ENCODE measurements at regions not wholly inside any gene's neighbourhood (a gene's known extent, or its start where the extent isn't known, plus 50 kb on each side); places are given as distances from the start of the nearest gene placed in this dataset.

DNA sequence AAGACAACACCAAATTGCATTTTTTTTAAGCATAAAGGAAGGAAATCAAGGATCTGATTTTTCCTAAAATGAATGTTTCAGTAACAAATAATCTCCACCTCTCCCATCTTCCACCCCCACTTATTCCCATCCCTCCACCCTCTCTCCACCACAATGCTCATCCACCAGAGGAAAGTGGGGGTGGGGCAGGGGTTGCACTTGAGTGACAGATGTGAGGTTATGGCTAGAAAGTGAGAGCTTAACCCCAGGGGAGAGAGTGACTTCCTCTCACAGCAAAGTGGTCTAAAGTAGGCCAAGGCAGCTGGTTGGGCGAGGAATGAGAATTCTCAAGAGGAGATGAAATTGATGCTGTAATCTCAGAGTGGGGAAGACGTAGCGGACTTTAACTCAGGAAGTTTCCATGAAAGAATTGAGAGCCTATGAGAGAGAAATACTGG lies 104.7 kb downstream of the HNRNPLL start:
- H3K9me2 ChIP-seq (replicated peaks; ENCODE audit: insufficient read depth, low read length), result no peaks in the 10 kb centered on the region
- H3K9ac ChIP-seq (ENCODE audit: low read length), result no peak overlapping the region
- H3K4me3 ChIP-seq (ENCODE audit: insufficient read depth, low read length, poor library complexity, severe bottlenecking), result no peak overlapping the region
- no peaks in the 10 kb centered on the region for H3K36me3 ChIP-seq (ENCODE audit: low read length)
- no peaks in the 10 kb centered on the region for H4K20me1 ChIP-seq (ENCODE audit: low read depth, low read length)
- no peaks in the 10 kb centered on the region for H3F3A ChIP-seq (ENCODE audit: insufficient read depth)
- H3K9me3 ChIP-seq (ENCODE audit: insufficient read depth, low read length), result no peaks in the 10 kb centered on the region
- H3K27ac ChIP-seq (ENCODE audit: low read depth, low read length), result no peak overlapping the region
- TF ChIP-seq EZH2phosphoT487 (conservative IDR thresholded peaks at IDR 0.05; ENCODE audit: low read length), result no peak
- TF ChIP-seq, protein P1, sequence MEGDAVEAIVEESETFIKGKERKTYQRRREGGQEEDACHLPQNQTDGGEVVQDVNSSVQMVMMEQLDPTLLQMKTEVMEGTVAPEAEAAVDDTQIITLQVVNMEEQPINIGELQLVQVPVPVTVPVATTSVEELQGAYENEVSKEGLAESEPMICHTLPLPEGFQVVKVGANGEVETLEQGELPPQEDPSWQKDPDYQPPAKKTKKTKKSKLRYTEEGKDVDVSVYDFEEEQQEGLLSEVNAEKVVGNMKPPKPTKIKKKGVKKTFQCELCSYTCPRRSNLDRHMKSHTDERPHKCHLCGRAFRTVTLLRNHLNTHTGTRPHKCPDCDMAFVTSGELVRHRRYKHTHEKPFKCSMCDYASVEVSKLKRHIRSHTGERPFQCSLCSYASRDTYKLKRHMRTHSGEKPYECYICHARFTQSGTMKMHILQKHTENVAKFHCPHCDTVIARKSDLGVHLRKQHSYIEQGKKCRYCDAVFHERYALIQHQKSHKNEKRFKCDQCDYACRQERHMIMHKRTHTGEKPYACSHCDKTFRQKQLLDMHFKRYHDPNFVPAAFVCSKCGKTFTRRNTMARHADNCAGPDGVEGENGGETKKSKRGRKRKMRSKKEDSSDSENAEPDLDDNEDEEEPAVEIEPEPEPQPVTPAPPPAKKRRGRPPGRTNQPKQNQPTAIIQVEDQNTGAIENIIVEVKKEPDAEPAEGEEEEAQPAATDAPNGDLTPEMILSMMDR (IDR thresholded peaks at IDR 0.05; ENCODE audit: insufficient read depth, low read length, poor library complexity, severe bottlenecking), result no peak
- H3K4me2 ChIP-seq (ENCODE audit: low read depth, low read length, poor library complexity, severe bottlenecking), result no peak overlapping the region
- no peaks in the 10 kb centered on the region for H3K27me3 ChIP-seq (ENCODE audit: low read length)
- H3K79me2 ChIP-seq (ENCODE audit: insufficient read depth, low read length), result no peaks in the 10 kb centered on the region
- H2AFZ ChIP-seq (ENCODE audit: low read depth, low read length, severe bottlenecking), result no peak overlapping the region

DNA sequence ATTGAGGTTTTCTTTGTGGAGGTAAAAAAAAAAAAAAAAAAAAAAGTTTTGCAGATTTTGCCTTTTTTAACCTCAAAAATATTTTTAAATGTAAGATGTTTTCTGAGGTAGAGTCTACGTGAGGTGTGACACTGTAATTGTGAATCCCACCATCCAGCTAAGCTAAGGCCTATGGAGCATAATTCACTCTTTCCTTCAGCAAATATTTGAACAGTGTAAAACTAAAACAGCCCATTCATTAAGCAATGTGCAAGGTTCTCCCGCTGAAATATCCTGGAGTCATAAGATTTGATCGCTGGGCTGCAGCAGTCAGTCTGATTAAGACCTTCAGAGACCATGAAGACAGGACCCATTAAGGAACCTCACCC lies 105.1 kb downstream of the HNRNPLL start:
- Histone ChIP-seq H3K4me3 (ENCODE audit: insufficient read depth, low read length, poor library complexity, severe bottlenecking) (no peak overlapping the region), H3K9ac (ENCODE audit: low read length) (no peak overlapping the region), H3K9me2 (replicated peaks; ENCODE audit: insufficient read depth, low read length) (no peaks in the 10 kb centered on the region)

DNA sequence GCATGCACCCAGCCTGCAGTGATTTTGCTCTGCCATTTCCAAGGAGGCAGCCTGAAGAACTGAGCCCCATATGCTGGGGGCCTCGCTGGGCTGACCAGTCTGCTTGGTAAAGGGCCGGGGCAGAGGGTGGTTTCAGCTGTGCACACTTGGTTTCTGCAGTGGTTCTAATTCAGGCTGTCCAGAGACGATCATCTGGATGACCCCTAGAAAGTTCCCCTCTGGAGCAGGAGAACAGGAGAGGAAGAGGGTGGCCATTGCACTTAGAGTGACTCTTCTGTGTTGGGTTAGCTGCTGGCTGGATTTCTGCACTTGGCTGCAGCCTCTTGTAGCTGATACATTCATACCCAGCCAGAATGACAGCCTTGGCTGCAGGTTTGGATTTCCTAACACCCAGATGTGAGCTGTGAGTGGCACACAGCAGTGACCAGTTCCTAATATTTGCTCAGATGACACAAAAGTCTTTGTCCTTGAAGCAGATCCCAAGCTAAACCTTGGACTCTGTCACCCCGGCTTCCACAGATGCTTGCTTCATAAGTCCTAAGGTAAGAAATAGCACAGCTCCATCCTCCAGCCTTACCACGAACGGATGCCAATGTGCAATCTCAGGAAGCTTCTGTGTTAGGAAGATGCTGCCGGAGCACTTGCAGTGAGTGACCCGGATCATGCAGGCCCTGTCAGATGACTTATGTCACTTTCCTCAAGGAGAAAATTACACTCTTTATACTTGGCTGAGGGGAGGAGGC lies 105.6 kb downstream of the HNRNPLL start:
- Histone ChIP-seq H3K79me2 (ENCODE audit: insufficient read depth, low read length) (no peaks in the 10 kb centered on the region), H3K36me3 (ENCODE audit: low read length) (no peaks in the 10 kb centered on the region), H3K27me3 (ENCODE audit: low read length) (no peaks in the 10 kb centered on the region), H3K4me3 (ENCODE audit: insufficient read depth, low read length, poor library complexity, severe bottlenecking) (no peak overlapping the region), H2AFZ (ENCODE audit: low read depth, low read length, severe bottlenecking) (no peak overlapping the region), H3K27ac (ENCODE audit: low read depth, low read length) (no peak overlapping the region), H3K4me2 (ENCODE audit: low read depth, low read length, poor library complexity, severe bottlenecking) (no peak overlapping the region), H4K20me1 (ENCODE audit: low read depth, low read length) (no peaks in the 10 kb centered on the region), H3K9ac (ENCODE audit: low read length) (no peak overlapping the region), H3F3A (ENCODE audit: insufficient read depth) (no peaks in the 10 kb centered on the region), H3K9me2 (replicated peaks; ENCODE audit: insufficient read depth, low read length) (no peaks in the 10 kb centered on the region), H3K9me3 (ENCODE audit: insufficient read depth, low read length) (no peaks in the 10 kb centered on the region)
- TF ChIP-seq EZH2phosphoT487 (conservative IDR thresholded peaks at IDR 0.05; ENCODE audit: low read length), result no peak
- TF ChIP-seq, protein P1 (IDR thresholded peaks at IDR 0.05; ENCODE audit: insufficient read depth, low read length, poor library complexity, severe bottlenecking), result no peak

More for the DNA sequence above, 105.1 kb downstream of the HNRNPLL start:
- no peak overlapping the region for H3K27ac ChIP-seq (ENCODE audit: low read depth, low read length)
- no peaks in the 10 kb centered on the region for H3F3A ChIP-seq (ENCODE audit: insufficient read depth)
- no peak overlapping the region for H2AFZ ChIP-seq (ENCODE audit: low read depth, low read length, severe bottlenecking)
- no peaks in the 10 kb centered on the region for H3K27me3 ChIP-seq (ENCODE audit: low read length)
- H3K4me2 ChIP-seq (ENCODE audit: low read depth, low read length, poor library complexity, severe bottlenecking), result no peak overlapping the region
- TF ChIP-seq EZH2phosphoT487 (conservative IDR thresholded peaks at IDR 0.05; ENCODE audit: low read length), result no peak
- TF ChIP-seq, protein P1 (IDR thresholded peaks at IDR 0.05; ENCODE audit: insufficient read depth, low read length, poor library complexity, severe bottlenecking), result no peak
- no peaks in the 10 kb centered on the region for H3K79me2 ChIP-seq (ENCODE audit: insufficient read depth, low read length)
- H4K20me1 ChIP-seq (ENCODE audit: low read depth, low read length), result no peaks in the 10 kb centered on the region
- H3K9me3 ChIP-seq (ENCODE audit: insufficient read depth, low read length), result no peaks in the 10 kb centered on the region
- H3K36me3 ChIP-seq (ENCODE audit: low read length), result no peaks in the 10 kb centered on the region

All from SU-DHL-6 (cell line).